ENCODE measurements at regions not wholly inside any gene's neighbourhood (a gene's known extent, or its start where the extent isn't known, plus 50 kb on each side); places are given as distances from the start of the nearest gene placed in this dataset.
A peak's percentile ranks its signal among the peaks of the same experiment; 100 is the strongest.
"Not testable (repeated sequence)": the region's sequence is repeated elsewhere in the genome, so short reads cannot be mapped to it uniquely, and the experiment has no call there.

DNA sequence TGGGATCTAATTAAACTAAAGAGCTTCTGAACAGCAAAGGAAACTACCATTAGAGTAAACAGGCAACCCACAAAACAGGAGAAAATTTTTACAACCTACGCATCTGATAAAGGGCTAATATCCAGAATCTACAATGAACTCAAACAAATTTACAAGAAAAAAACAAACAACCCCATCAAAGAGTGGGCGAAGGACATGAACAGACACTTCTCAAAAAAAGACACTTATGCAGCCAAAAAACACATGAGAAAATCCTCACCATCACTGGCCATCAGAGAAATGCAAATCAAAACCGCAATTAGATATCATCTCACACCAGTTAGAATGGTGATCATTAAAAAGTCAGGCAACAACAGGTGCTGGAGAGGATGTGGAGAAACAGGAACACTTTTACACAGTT is 170.9 kb downstream of the JRKL start:
- DNase-seq, H3K36me3 ChIP-seq, H3K27me3 ChIP-seq, H3K4me3 ChIP-seq, H3K9me3 ChIP-seq: not testable (repeated sequence)

DNA sequence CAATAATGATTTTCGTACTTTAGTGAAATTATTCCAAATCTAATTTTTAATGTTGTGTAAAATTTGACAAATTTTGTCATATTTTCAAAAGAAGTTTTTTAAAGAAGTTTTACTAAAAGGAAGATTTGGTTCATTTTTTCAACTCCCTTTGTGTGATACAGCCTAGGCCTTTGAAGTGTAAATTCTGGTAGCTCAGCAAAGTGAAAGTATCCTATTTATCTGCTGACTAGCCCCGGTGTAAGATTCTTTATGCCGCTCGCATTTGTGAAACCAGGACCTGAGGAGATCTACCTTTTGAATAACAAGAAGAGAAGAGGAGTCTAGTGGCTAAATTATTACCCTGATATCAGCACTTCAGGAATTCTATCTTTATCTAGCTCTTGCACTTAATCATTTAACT is 177.4 kb downstream of the JRKL start:
- Histone ChIP-seq H3K4me3 (peak overlapping the region; percentile 22), H3K36me3 (no peaks in the 10 kb centered on the region), H3K27me3 (no peaks in the 10 kb centered on the region), H3K9me3 (no peaks in the 10 kb centered on the region)
- no peak for DNase-seq

DNA sequence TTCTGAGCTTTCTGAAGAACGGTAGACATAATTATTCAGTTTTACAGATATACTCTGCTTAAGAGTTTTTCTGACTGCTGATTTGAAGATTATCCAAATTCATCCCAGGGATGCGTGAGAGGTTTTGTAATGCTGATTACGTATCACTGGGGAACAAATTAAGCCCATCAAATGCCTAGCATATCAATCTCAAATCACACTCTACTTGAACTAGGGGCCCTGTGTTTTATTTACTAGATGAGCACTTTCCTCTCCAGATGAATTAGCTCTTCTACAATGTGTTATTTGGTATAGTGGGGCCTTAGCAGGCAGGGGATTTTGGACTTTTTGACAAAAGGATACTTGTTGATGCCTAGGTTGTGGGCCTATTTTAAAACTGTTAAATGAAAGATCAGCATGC is 177.9 kb downstream of the JRKL start:
- no peaks in the 10 kb centered on the region for H3K36me3 ChIP-seq
- H3K27me3 ChIP-seq, result no peaks in the 10 kb centered on the region
- DNase-seq, result no peak
- H3K9me3 ChIP-seq, result no peaks in the 10 kb centered on the region
- peak overlapping the region; percentile 22; the same call in 1 of the 2 replicates for H3K4me3 ChIP-seq

DNA sequence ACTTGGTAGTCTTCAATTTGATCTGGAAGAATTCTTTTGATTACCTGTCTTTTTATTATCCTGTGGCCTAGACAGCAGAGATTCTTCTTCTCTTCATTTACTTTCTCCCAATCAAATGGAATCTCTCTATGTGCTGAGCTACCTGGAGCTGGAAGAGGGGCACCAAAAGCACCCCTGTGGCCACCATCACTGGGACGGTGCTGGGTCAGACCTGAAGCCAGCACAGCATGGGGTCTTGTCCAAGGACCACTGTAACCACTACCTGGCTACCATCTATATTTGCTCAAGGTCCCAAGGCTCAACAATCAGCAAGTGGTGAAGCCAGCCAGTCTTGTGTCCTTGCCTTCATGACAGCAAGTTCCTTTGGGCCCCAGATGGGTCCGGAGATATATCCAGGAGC is 186.6 kb downstream of the JRKL start:
- Histone ChIP-seq H3K27me3 (no peaks in the 10 kb centered on the region), H3K36me3 (no peaks in the 10 kb centered on the region), H3K9me3 (no peaks in the 10 kb centered on the region), H3K4me3 (no peak overlapping the region)
- no peak for DNase-seq

DNA sequence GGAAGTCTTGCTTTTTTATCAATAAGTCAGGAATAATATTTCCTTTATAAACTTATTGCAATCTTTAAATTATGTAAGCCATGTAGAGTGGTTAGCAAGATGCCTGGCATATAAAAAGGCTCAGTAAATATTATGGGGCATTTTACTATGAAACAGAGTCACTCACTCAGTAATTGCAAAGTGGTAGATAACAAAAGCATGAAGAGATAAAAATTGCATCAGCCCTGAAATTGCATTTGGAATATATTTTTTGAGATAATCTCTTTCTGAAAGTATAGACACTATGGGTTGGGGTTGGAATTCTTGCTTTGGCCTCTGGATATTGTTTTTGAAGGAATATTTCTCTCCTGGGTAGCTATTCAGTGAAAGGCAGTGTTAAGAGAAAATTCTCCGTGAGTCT is 188.6 kb downstream of the JRKL start:
- no peaks in the 10 kb centered on the region for H3K9me3 ChIP-seq
- no peaks in the 10 kb centered on the region for H3K27me3 ChIP-seq

DNA sequence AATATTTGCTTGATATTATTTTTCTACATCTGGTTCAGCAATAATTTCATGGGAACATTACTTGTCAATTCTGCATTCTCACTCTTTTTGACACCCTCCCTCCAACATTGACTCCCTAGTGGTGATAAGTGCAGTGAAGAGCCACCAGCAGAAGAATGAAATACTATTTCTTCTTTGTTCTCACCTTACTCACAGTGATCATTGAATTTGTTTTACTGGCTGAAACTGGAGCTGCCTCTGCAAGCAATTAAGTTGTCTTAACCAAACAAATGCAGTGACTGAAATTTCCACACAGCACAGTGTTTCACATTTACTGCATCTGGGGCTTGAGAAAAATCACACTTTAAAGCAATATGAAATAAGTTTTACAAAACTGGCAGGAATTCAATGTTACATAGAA is 189.8 kb downstream of the JRKL start:
- Histone ChIP-seq H3K4me3 (no peak overlapping the region), H3K9me3 (no peaks in the 10 kb centered on the region), H3K27me3 (no peaks in the 10 kb centered on the region), H3K36me3 (no peaks in the 10 kb centered on the region)
- no peak for DNase-seq

More for the DNA sequence above, 188.6 kb downstream of the JRKL start:
- Histone ChIP-seq H3K36me3 (no peaks in the 10 kb centered on the region), H3K4me3 (no peak overlapping the region)
- DNase-seq, result no peak

DNA sequence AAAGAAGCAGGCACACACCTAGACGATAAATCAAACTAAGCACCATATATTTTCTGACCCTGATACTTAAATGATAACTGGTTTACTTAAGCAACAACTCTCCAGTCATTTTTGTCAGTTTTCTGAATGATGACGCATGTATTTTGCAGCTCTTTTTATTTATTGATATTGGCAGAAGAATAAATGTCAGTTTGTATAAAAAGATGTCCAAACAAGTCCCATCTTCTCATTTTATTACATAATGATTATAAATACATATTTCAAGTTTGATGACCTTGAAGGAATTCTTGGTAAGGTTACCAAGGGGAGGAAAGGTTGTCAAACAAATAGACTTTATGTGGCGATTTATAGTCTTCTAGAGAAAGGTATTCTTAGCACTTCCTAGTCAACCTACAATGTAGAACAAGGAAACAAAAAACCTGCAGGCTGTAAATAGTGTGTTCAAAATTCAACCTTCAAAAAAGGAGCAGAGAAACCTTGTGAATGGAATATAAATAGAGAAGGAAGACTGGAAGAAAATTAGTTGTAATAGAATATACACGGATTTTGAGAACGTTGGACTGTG is 190.7 kb downstream of the JRKL start:
- no peaks in the 10 kb centered on the region for H3K9me3 ChIP-seq
- no peaks in the 10 kb centered on the region for H3K27me3 ChIP-seq
- no peaks in the 10 kb centered on the region for H3K36me3 ChIP-seq
- H3K4me3 ChIP-seq, result no peak overlapping the region
- no peak for DNase-seq

DNA sequence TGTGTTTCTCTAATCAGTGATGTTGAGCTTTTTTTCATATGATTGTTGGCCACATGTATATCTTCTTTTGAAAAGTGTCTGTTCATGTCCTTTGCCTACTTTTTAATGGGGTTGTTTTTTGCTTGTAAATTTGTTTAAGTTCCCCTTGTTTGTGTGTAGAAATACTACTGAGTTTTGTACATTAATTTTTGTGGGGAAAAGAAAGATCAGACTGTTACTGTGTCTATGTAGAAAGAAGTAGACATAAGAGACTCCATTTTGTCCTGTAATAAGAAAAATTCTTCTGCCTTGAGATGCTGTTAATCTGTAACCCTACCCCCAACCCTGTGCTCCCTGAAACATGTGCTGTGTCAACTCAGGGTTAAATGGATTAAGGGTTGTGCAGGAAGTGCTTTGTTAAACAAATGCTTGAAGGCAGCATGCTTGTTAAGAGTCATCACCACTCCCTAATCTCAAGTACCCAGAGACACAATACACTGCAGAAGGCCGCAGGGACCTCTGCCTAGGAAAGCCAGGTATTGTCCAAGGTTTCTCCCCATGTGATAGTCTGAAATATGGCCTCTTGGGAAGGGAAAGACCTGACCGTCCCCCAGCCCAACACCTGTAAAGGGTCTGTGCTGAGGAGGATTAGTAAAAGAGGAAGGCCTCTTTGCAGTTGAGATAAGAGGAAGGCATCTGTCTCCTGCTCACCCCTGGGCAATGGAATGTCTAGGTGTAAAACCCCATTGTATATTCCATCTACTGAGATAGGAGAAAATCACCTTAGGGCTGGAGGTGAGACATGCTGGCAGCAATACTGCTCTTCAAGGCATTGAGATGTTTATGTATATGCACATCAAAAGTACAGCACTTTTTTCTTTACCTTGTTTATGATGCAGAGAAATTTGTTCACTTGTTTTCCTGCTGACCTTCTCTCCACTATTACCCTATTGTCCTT is 196.4 kb downstream of the JRKL start:
- not testable (repeated sequence) for H3K27me3 ChIP-seq, H3K36me3 ChIP-seq, H3K9me3 ChIP-seq, DNase-seq, H3K4me3 ChIP-seq

DNA sequence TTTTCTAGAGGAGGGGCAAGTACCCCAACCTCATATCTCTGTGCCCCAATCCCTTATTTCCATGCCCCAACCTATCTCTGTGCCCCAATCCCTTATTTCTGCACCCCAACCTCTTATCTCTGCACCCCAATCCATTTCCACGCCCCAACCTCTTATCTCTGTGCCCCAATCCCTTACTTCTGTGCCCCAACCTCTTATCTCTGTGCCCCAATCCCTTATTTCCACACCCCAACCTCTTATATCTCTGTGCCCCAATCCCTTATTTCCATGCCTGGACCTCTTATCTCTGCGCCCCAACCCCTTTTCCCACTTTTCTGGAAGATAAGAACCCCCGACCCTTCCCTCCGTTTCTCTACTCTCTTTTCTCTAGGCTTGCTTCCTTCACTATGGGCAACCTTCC is 199.0 kb downstream of the JRKL start:
- H3K36me3 ChIP-seq, DNase-seq, H3K9me3 ChIP-seq, H3K4me3 ChIP-seq, H3K27me3 ChIP-seq: not testable (repeated sequence)

DNA sequence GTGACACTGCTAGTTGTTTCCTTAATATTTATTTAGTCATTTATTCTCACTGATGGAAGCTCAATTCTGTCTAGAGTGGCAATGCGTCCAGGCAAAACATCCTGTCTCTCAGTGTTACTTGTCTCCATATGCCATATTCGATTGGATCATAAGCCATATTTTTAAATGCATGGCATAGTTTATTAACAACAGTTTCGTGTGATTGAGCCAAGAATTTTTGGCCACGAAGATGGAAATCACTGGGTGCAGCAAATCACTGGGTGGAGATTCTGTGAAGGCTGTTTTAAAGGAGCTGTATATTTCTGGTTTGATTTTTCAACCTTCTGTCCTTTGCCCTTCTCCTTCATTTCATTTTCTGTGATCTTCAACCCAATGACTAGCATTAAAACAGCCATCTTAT is 205.2 kb downstream of the JRKL start:
- no peaks in the 10 kb centered on the region for H3K27me3 ChIP-seq
- DNase-seq, result no peak
- no peaks in the 10 kb centered on the region for H3K9me3 ChIP-seq
- no peak overlapping the region for H3K4me3 ChIP-seq
- no peaks in the 10 kb centered on the region for H3K36me3 ChIP-seq

DNA sequence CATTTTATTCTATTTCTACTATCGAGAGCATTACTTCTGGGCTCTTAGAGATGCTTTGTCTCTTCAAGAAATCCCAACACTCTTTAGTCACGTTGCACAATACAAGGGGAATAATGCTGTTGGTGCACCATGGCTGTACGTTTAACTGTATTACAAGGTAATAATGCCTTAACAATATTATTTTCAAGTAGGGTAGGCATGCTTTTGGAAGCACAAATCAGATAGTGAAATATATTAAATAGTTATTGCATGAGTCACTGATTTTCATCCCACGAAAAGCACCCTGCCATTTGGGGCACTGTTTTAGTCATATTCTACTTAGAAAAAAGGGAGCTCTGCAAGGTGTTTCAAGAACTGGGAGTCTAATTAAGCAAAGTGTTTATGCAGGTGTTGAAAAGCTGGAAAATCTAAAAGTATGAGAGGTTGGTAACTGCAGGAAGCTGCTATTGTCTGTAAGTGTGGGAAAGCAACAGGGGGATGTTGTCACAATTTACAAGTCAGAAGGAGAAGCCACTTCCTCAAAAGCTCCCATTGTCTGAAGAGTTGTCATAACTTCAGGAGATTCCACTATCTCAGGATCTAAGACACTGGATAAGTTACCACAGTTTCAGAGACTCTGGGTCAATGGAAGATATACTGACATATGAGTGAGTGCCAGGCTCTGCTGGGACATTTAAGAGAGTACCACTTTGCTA is 218.2 kb downstream of the JRKL start:
- no peaks in the 10 kb centered on the region for H3K9me3 ChIP-seq
- H3K36me3 ChIP-seq, result no peaks in the 10 kb centered on the region
- no peaks in the 10 kb centered on the region for H3K27me3 ChIP-seq
- H3K4me3 ChIP-seq, result no peak overlapping the region
- no peak for DNase-seq

DNA sequence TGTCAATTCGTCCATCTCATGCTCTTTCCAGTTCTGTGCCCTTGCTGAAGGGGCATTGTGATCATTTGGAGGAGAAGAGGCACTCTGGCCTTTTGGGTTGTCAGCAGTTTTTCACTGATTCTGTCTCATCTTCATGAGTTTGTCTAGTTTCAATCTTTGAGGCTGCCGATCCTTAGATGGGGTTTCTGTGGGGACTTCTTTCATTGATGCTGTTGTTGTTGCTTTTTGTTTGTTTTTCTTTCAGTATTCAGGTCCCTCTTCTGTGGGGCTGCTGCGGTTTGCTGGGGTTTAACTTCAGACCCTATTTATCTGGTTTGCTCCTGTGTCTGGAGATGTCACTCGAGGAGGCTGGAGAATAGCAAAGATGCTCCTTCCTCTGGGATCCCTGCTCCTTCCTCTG is 224.3 kb downstream of the JRKL start:
- Histone ChIP-seq H3K4me3 (no peak overlapping the region), H3K27me3 (no peaks in the 10 kb centered on the region), H3K9me3 (no peaks in the 10 kb centered on the region), H3K36me3 (no peaks in the 10 kb centered on the region)
- DNase-seq, result no peak

DNA sequence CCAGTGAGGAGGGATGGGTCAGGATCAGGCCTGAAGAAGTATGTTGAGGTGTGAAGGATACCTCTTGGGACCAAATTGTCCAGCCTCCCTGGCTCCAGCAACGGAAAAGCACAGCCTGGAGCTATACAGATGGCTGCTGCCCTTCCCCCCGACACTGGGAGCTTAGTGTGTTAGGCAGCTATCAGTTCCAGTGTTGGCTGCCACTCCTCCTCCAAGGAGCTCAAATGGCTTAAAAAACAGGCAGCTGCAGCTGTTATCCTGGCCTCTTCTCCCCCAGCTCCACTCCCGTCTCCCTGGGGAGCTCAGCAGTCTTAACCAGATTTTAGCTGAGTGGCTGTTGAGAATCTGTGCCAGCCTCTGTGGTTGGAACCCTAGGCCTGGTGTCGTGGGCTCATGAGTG is 225.0 kb downstream of the JRKL start:
- H3K27me3 ChIP-seq, result no peaks in the 10 kb centered on the region
- DNase-seq, result no peak

DNA sequence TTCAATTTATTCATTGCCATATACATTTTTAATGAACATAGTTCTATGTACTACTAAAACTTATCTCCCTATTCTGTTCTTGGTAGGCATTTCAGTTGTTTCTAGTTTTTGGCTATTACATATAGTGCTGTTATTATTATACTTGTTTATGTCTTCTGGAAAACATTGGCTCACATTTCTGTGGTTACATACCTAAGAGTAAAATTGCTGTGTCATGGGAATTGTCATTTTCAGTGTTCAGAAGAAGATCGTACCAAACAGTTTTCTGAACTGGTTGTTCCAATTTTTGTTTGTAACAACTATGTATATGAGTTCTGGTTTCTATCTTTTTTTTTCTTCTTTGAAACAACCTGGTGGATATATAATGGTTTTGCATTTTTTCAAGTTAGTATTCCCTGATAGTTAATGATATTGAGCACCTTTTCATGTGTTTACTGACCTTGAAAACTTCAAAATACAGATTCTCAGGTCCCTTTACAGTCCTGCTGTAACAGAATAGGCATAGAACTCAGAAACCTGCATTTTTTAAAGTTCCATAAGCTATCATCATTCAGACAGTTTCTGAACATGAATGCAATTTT is 230.7 kb downstream of the JRKL start:
- H3K9me3 ChIP-seq, result no peaks in the 10 kb centered on the region
- no peak overlapping the region for H3K4me3 ChIP-seq
- DNase-seq, result no peak
- no peaks in the 10 kb centered on the region for H3K27me3 ChIP-seq
- no peaks in the 10 kb centered on the region for H3K36me3 ChIP-seq

More for the DNA sequence above, 225.0 kb downstream of the JRKL start:
- H3K4me3 ChIP-seq, result no peak overlapping the region
- no peaks in the 10 kb centered on the region for H3K9me3 ChIP-seq
- H3K36me3 ChIP-seq, result no peaks in the 10 kb centered on the region

DNA sequence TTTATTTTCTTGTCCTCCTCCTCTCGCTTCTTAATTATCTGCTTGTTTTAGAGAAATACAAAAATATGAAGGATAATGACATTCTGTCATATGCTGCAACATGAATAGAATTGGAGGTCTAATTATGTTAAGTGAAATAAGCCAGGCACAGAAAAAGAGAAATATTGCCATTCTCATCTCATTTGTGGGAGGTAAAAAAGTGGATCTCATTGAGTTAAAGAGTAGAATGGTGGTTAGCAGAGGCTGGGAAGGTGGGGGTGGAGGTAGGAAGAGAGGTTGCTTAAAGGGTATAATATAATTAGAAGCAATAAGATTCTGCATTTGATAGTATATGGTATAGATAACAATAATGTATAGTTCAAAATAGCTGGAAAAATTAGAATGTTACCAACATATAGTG is 231.3 kb downstream of the JRKL start:
- no peaks in the 10 kb centered on the region for H3K9me3 ChIP-seq
- H3K36me3 ChIP-seq, result no peaks in the 10 kb centered on the region
- no peak overlapping the region for H3K4me3 ChIP-seq
- DNase-seq, result no peak
- no peaks in the 10 kb centered on the region for H3K27me3 ChIP-seq

DNA sequence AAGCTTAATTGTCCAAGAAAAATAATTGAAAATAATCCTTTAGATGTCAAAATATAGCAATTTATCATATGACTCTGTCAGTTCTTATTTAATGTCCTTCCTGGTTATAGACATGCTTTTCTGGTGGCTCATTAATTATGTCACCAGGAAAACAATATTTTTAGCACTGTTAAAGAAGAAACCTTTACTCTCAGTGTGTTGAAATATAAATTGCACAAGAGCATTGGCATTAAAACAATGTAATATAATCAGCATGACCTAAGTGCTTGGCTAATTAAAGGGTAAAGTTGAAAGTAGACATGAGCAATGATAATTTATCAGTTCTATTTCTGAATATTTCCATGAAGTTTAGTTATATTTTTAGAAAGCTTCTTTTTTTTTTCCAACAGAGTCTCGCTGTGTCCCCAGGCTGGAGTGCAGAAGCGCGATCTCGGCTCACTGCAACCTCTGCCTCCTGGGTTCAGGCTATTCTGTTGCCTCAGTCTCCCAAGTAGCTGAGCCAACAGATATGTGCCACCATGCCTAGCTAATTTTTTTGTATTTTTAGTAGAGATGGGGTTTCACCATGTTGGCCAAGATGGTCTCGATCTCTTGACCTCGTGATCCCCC is 232.3 kb downstream of the JRKL start:
- no peaks in the 10 kb centered on the region for H3K9me3 ChIP-seq
- H3K36me3 ChIP-seq, result no peaks in the 10 kb centered on the region
- no peak for DNase-seq
- no peaks in the 10 kb centered on the region for H3K27me3 ChIP-seq
- no peak overlapping the region for H3K4me3 ChIP-seq

DNA sequence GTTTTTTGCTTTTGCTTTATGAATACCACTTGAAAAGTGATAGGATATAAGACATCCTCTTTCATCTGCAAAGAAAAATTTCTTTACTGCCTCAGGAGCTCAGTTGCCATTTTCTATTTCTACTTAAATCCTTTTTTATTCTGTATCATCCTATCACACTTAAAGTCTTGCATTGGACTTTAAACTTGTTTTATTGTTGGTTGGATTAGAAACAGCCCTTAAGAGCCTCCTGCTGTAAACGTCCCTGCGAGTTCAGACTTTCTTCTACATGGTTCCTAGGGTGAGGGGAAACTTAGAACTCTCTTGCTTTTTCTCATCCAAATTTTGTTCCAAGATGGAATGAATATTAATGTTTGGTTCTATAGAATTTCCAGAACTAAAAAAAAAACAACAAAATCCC is 234.3 kb downstream of the JRKL start:
- no peak overlapping the region for H3K4me3 ChIP-seq
- no peaks in the 10 kb centered on the region for H3K27me3 ChIP-seq
- no peaks in the 10 kb centered on the region for H3K9me3 ChIP-seq
- DNase-seq, result no peak
- no peaks in the 10 kb centered on the region for H3K36me3 ChIP-seq
